ENCODE measurements at regions not wholly inside any gene's neighbourhood (a gene's known extent, or its start where the extent isn't known, plus 50 kb on each side); places are given as distances from the start of the nearest gene placed in this dataset.

DNA sequence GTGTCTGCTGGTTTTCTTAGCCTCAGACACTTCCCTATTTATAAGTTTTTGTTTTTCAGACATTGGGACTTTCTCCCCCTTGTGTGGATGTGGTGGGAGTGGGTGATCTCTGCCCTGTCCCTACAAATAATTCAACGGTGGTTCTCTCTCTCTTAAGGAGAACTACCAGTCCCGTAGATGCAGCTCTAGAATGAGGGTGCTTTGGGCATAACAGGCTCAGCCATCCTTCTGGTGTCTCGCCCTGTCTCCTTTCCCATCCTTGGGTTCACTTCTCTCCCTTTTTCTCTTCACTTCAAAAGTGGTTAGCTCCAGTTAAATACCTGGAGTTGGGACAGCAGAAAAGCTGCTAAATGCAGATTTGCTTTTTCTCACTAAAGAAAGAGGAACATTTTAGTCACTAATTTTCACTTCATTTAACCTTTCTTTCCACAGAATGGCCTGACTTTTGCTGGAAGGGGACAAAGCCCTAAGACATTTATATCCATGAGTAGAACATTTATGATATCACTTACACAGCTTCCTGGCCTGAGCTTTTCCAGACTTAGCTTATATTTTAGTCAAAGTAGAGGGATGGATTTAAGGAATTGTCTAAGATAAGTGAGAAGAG lies 121.2 kb upstream of the CXCR4 start:
- peaks cover 54 to 66% of the 10 kb centered on the region in 2 donors for H3K4me1 Mint-ChIP-seq
- Histone ChIP-seq H3K27ac (ENCODE audit: low read length) (peak overlapping the region; percentile 94), H3K36me3 (ENCODE audit: control insufficient read depth, insufficient read depth, low read length) (no peaks in the 10 kb centered on the region), H3K27me3 (ENCODE audit: control insufficient read depth, insufficient read depth, low read length) (no peaks in the 10 kb centered on the region), H3K4me1 (ENCODE audit: control insufficient read depth, insufficient read depth, low read length) (peaks cover 50% of the 10 kb centered on the region), H3K9me3 (ENCODE audit: control insufficient read depth, insufficient read depth, low read length) (no peaks in the 10 kb centered on the region), H3K4me3 (ENCODE audit: low read length) (no peak overlapping the region)
- DNase-seq (no peak), ATAC-seq (no peak)
- intact Hi-C loops (cut with micrococcal nuclease) = loop anchor here (2.0 kb wide), 6 partner anchors 14 to 122 kb away; no protein-coding TSS in a partner anchor
- H3K27ac Mint-ChIP-seq = peak overlapping the region; percentile 93 to 97
- H3K27me3 Mint-ChIP-seq (ENCODE audit: low read depth in 2 of 2) = peaks cover 0 to 3% of the 10 kb centered on the region in 2 donors
- TF ChIP-seq, protein P1, sequence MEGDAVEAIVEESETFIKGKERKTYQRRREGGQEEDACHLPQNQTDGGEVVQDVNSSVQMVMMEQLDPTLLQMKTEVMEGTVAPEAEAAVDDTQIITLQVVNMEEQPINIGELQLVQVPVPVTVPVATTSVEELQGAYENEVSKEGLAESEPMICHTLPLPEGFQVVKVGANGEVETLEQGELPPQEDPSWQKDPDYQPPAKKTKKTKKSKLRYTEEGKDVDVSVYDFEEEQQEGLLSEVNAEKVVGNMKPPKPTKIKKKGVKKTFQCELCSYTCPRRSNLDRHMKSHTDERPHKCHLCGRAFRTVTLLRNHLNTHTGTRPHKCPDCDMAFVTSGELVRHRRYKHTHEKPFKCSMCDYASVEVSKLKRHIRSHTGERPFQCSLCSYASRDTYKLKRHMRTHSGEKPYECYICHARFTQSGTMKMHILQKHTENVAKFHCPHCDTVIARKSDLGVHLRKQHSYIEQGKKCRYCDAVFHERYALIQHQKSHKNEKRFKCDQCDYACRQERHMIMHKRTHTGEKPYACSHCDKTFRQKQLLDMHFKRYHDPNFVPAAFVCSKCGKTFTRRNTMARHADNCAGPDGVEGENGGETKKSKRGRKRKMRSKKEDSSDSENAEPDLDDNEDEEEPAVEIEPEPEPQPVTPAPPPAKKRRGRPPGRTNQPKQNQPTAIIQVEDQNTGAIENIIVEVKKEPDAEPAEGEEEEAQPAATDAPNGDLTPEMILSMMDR (IDR thresholded peaks at IDR 0.05) = no peak
- H3K9me3 Mint-ChIP-seq = no peaks in the 10 kb centered on the region
- H3K4me3 Mint-ChIP-seq = peak overlapping the region; percentile 11
- no peaks in the 10 kb centered on the region for H3K36me3 Mint-ChIP-seq
- WGBS (ENCODE audit: insufficient coverage) = 40% methylated on average over 3 of the region's 3 CpGs

DNA sequence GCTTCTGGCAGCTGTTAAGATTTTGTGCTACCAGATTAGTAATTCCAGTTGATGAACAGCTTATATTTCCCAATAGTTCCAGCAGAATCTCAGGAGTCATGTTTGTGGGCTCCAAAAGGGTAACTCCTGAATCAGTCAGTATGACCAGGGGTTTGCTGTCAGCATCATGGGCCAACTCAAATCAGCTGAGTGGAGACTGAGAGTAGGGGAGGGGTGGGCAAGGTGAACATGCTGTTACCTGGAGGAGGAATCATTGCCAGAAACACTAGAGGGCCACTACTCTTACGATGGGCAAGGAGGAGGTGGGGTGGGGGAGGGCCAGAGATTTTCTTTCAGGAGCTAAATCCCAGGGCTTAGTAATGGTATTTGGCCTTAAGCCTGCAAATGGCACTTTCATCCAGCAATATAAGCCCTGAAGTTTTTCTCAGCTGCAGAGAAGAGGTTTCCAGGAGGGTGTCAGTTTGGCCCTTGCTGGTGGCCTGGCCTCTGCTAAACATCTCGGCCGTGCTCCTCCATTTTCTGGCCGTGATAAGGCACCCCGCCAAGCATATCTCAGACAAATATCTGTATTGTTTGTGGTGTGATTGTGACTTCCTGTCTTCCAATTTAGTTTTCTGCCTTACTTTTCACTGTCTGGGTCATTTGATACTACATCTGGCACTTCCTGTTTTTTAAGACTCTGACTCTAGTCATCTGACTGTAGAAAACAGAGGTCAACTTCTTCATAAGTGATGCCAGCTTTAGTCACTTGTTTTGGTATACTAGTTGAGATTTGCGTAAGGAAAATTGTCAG lies 120.5 kb upstream of the CXCR4 start:
- TF ChIP-seq, protein P1 (IDR thresholded peaks at IDR 0.05) = no peak
- H3K4me1 Mint-ChIP-seq = peaks cover 54 to 63% of the 10 kb centered on the region in 2 donors
- H3K36me3 ChIP-seq (ENCODE audit: control insufficient read depth, insufficient read depth, low read length) = no peaks in the 10 kb centered on the region
- no peaks in the 10 kb centered on the region for H3K27me3 ChIP-seq (ENCODE audit: control insufficient read depth, insufficient read depth, low read length)
- DNase-seq (peak; percentile 33 to 81), ATAC-seq (peak; percentile 61 to 85 (median 77))
- peaks cover 0 to 3% of the 10 kb centered on the region in 2 donors for H3K27me3 Mint-ChIP-seq (ENCODE audit: low read depth in 2 of 2)
- H3K9me3 ChIP-seq (ENCODE audit: control insufficient read depth, insufficient read depth, low read length) = no peaks in the 10 kb centered on the region
- H3K36me3 Mint-ChIP-seq = no peaks in the 10 kb centered on the region
- H3K9me3 Mint-ChIP-seq = no peaks in the 10 kb centered on the region
- H3K4me3 Mint-ChIP-seq = peak overlapping the region; percentile 11
- intact Hi-C loops (cut with micrococcal nuclease) = loop anchor here (2.0 kb wide), 6 partner anchors 14 to 122 kb away; no protein-coding TSS in a partner anchor
- peak overlapping the region; percentile 93 to 97 for H3K27ac Mint-ChIP-seq
- peak overlapping the region; percentile 94 for H3K27ac ChIP-seq (ENCODE audit: low read length)
- WGBS (ENCODE audit: insufficient coverage) = 9% methylated on average over 4 of the region's 6 CpGs
- H3K4me3 ChIP-seq (ENCODE audit: low read length) = no peak overlapping the region
- H3K4me1 ChIP-seq (ENCODE audit: control insufficient read depth, insufficient read depth, low read length) = peaks cover 43% of the 10 kb centered on the region

DNA sequence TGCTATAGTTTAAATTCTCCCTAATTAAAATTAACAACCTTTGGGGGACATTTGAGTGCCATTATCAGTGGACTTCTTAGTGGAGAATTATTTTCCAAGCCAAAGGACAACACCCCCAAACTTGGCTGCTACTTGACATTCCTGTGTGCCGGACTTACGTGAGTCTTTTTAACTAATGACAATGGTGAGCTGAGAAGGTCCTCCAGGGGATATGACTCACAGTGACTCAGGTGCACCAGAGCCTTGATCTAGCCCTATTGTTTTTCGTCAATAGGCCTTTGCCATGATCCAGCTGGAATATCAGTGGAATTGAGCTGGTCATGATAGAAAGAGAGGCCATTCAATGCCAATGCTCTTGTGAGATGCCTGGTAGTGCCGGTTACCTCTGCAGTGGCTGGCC lies 118.1 kb upstream of the CXCR4 start:
- no peak for DNase-seq
- no peaks in the 10 kb centered on the region for H3K9me3 Mint-ChIP-seq
- 73% methylated on average over 4 of the region's 4 CpGs for WGBS (ENCODE audit: insufficient coverage)
- no peaks in the 10 kb centered on the region for H3K36me3 Mint-ChIP-seq
- no peak for ATAC-seq
- Histone ChIP-seq H3K27me3 (ENCODE audit: control insufficient read depth, insufficient read depth, low read length) (no peaks in the 10 kb centered on the region), H3K36me3 (ENCODE audit: control insufficient read depth, insufficient read depth, low read length) (no peaks in the 10 kb centered on the region), H3K9me3 (ENCODE audit: control insufficient read depth, insufficient read depth, low read length) (no peaks in the 10 kb centered on the region), H3K4me3 (ENCODE audit: low read length) (no peak overlapping the region), H3K4me1 (ENCODE audit: control insufficient read depth, insufficient read depth, low read length) (peaks cover 25% of the 10 kb centered on the region), H3K27ac (ENCODE audit: low read length) (no peak overlapping the region)
- intact Hi-C loops (cut with micrococcal nuclease) = no loop called here
- H3K4me1 Mint-ChIP-seq = peaks cover 33 to 39% of the 10 kb centered on the region in 2 donors
- peaks cover 5 to 10% of the 10 kb centered on the region in 2 donors for H3K27me3 Mint-ChIP-seq (ENCODE audit: low read depth in 2 of 2)
- no peak overlapping the region for H3K4me3 Mint-ChIP-seq
- TF ChIP-seq, protein P1 (IDR thresholded peaks at IDR 0.05) = no peak
- H3K27ac Mint-ChIP-seq = no peak overlapping the region
